Subcutaneous adipose tissue (tissue), 1 donor: ENCODE measurements at regions not wholly inside any gene's neighbourhood (a gene's known extent, or its start where the extent isn't known, plus 50 kb on each side); places are given as distances from the start of the nearest gene placed in this dataset.

ENCODE experiments used
- TF ChIP-seq, protein P1 (sequence below): fragments of 450-650 bp; IDR thresholded peaks from one replicate; pipeline ENCODE4 v1.5.1; 2016; ENCODE audit warnings: low read depth, mild to moderate bottlenecking, control low read depth, antibody characterized with exemption, moderate library complexity

DNA sequence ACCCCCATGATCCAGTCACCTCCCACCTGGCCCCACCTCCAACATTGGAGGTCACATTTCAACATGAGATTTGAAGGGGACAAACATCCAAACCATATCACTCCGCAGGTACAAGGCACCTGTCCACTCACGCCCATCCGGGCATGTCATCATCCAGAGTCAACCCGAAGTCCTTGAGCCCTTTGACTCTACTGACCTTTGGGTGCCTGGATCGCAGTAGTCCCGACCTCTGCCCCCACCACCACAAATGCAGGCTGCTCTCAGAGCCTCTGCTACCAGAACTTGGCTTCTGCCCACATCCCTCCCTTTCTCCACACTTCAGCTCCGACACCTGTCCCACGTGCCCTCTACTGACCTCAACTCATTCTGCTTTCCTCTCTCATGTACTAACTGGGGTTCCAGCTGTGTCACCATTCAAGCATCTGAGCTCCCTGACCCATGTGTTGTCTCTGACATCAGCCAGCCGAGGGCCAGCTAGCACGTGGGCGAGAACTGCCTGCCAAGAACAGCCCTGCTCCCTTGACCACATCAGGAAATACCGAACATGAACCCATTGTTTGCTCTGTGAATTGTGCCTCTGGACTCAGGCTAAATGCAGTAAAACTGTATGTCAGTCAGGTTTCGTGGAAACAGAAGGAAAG lies 498.3 kb upstream of the SULF2 start:
- TF ChIP-seq, protein P1, sequence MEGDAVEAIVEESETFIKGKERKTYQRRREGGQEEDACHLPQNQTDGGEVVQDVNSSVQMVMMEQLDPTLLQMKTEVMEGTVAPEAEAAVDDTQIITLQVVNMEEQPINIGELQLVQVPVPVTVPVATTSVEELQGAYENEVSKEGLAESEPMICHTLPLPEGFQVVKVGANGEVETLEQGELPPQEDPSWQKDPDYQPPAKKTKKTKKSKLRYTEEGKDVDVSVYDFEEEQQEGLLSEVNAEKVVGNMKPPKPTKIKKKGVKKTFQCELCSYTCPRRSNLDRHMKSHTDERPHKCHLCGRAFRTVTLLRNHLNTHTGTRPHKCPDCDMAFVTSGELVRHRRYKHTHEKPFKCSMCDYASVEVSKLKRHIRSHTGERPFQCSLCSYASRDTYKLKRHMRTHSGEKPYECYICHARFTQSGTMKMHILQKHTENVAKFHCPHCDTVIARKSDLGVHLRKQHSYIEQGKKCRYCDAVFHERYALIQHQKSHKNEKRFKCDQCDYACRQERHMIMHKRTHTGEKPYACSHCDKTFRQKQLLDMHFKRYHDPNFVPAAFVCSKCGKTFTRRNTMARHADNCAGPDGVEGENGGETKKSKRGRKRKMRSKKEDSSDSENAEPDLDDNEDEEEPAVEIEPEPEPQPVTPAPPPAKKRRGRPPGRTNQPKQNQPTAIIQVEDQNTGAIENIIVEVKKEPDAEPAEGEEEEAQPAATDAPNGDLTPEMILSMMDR = no peak

DNA sequence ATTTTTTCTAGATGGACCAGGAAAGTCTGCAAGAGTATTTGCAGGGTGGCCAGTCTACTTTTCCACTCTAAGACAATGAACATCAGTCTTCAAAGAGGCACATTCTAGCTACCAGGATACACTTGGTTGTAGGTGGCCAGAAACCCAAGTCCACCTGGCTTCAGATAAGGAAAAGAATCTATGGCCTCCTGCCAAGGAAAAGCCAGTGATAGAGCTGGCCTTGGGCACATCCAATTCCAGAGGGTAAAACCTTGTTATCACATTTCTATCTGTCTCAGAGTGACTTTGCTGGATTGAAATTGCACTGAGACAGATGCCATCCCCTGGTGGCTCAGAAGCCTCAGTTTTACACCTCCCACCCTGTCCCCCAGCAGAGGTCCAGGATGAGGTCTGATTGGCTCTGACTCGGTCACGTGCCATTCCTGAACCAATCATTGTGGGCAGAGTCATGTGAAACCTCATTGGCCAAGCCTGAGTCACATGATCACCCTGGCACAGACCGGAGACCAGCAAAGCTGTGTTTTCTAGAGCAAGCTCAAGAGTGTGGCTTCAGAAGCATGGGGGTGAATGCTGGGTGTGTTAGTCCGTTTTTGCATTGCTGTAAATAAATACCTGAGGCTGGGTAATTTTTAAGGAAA lies 497.4 kb upstream of the SULF2 start:
- TF ChIP-seq, protein P1 = no peak

DNA sequence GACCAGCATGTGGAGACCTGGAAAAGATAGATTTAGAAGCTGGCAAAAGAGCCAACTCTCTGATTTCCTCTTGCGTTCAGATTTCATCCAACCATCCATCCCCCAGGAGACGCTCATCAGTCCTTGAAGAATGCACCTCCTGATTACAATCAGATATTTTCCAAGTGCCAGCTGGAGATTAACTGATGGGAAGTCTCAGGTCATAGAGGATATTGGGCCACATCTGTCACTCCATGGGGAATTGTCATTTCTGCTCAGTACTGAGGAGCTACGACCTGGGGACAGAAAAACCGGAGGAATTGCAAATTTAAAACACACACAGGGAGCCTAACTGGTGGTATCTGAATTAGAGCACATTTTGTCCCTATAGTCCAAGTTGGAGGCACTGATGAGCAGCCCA lies 496.2 kb upstream of the SULF2 start:
- TF ChIP-seq, protein P1 = no peak

DNA sequence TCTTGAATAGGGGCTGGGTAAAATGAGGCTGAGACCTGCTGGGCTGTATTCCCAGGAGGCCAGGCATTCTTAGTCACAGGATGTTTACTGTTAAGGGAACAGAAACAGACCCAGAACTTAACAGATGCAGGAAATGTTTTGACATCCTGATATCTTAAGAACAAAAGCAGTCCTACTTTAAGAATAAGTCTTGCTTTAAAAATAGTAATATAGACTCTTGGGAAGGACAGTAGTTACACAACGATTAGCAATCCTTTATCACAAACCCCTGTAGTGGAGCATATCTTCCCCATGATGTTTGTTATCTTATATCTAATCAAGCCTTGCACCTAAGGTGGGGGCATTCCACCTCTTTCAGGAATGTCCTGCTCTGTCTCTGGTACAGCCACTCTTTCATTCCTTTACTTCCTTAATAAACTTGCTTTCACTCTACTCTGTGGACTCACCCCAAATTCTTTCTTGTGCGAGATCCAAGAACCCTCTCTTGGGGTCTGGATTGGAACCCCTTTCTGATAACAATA lies 493.7 kb upstream of the SULF2 start:
- TF ChIP-seq, protein P1 = no peak

DNA sequence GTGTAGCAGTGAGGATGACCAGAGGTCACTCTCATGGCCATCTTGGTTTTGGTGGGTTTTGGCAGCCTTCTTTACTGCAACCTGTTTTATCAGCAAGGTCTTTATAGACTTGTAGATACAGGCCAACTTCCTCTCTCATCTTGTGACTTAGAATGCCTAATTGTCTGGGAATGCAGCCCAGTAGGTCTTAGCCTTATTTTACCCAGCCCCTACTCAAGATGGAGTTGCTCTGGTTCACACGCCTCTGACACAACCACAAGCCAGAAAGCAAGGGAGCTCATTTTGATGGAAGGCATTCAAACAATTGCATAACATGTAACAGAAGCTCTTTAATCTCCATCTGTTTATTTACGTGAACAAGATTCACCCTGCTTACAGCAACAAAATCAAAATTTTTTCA lies 492.0 kb upstream of the SULF2 start:
- TF ChIP-seq, protein P1 = no peak

DNA sequence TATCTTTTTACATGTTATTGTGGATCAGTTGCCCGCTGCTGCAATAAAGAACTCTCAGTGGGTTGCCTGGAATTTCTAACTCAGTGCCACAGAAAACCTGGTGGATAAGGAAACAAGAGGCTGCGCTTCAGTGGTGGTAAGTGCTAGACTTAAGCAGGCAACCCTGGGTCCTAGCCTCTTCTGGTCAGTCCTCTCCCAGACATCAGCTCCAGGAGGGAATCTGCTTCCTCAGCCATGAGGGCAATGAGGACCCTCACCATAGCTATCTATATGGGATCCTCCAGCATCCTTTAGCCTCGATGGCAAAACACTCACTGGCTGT lies 490.7 kb upstream of the SULF2 start:
- TF ChIP-seq, protein P1 = no peak

DNA sequence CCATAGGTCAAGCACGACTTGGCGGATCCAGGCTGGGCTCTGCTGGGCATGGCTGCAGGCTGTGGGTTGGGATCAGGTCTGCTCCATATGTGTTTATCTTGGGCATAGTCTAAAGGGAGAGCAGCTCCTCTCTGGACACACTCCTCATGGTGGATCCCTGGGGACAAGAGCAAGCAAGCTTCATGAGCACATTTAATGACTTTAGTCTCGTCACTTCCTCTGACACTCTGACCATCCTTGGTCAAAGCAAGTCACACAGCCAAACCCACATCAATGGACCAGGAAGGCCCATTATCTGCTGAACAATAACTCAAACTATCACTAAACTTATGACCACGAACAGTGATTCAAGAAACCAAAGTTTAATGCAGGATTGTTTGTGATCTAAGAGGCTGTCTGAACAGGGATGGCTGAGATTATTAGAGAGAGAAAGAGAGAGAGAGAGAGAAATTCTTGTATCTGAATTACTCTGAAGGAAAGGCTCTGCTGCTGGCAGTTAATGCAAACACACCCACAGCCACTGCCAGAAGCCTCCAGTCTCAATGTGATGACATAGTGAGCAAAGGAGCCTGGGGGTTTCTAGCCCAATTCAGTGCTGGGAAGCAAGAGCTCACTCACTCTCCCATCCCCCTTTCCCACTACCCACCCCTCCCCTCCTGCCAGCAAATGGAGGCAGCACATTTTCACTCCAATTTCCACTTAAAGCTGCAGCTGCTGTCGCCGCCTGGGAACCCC lies 490.2 kb upstream of the SULF2 start:
- TF ChIP-seq, protein P1 = no peak
